ENCODE measurements at regions not wholly inside any gene's neighbourhood (a gene's known extent, or its start where the extent isn't known, plus 50 kb on each side); places are given as distances from the start of the nearest gene placed in this dataset.

- Histone ChIP-seq H3K4me3 (ENCODE audit: low read length) (no peak overlapping the region), H3K27ac (ENCODE audit: low read depth, low read length) (no peak overlapping the region), H3K27me3 (ENCODE audit: control insufficient read depth, insufficient read depth, low read length, poor library complexity, severe bottlenecking) (no peaks in the 10 kb centered on the region), H3K9me3 (ENCODE audit: control insufficient read depth, low read length) (peaks cover 14% of the 10 kb centered on the region), H3K4me1 (ENCODE audit: control insufficient read depth, insufficient read depth, low read length) (no peaks in the 10 kb centered on the region), H3K9ac (ENCODE audit: extremely low read depth, low read length, poor library complexity, severe bottlenecking) (no peak overlapping the region), H3K36me3 (ENCODE audit: control insufficient read depth, insufficient read depth, low read length) (no peaks in the 10 kb centered on the region)
- H3K4me1 Mint-ChIP-seq: peaks cover 3% of the 10 kb centered on the region
- H3K27me3 Mint-ChIP-seq (ENCODE audit: insufficient read depth): no peaks in the 10 kb centered on the region
- 86% methylated on average over 2 of the region's 2 CpGs; no CpG with 5 or more reads in 1 of the 2 experiments for WGBS, 2 experiments (ENCODE audit: insufficient coverage in 1 of 2, insufficient read length in 1 of 2)
- peaks cover 1% of the 10 kb centered on the region for H3K36me3 Mint-ChIP-seq (ENCODE audit: low read depth)
- H3K4me3 Mint-ChIP-seq: no peak overlapping the region
- peaks cover 25% of the 10 kb centered on the region for H3K9me3 Mint-ChIP-seq
- no peak for DNase-seq
- TF ChIP-seq, protein P1, sequence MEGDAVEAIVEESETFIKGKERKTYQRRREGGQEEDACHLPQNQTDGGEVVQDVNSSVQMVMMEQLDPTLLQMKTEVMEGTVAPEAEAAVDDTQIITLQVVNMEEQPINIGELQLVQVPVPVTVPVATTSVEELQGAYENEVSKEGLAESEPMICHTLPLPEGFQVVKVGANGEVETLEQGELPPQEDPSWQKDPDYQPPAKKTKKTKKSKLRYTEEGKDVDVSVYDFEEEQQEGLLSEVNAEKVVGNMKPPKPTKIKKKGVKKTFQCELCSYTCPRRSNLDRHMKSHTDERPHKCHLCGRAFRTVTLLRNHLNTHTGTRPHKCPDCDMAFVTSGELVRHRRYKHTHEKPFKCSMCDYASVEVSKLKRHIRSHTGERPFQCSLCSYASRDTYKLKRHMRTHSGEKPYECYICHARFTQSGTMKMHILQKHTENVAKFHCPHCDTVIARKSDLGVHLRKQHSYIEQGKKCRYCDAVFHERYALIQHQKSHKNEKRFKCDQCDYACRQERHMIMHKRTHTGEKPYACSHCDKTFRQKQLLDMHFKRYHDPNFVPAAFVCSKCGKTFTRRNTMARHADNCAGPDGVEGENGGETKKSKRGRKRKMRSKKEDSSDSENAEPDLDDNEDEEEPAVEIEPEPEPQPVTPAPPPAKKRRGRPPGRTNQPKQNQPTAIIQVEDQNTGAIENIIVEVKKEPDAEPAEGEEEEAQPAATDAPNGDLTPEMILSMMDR (conservative IDR thresholded peaks at IDR 0.05): no peak
- peak overlapping the region; percentile 15 for H3K27ac Mint-ChIP-seq
These were observed 1018.0 kb upstream of the HS3ST1 start for GRCh38 chr4:12446657-12447185.

GRCh38 chr4:12446256-12446655, 1017.6 kb upstream of the HS3ST1 start:
- Histone ChIP-seq H3K27ac (ENCODE audit: low read depth, low read length) (peak overlapping the region; percentile 8), H3K4me1 (ENCODE audit: control insufficient read depth, insufficient read depth, low read length) (no peaks in the 10 kb centered on the region), H3K9ac (ENCODE audit: extremely low read depth, low read length, poor library complexity, severe bottlenecking) (no peak overlapping the region), H3K27me3 (ENCODE audit: control insufficient read depth, insufficient read depth, low read length, poor library complexity, severe bottlenecking) (no peaks in the 10 kb centered on the region), H3K36me3 (ENCODE audit: control insufficient read depth, insufficient read depth, low read length) (no peaks in the 10 kb centered on the region), H3K4me3 (ENCODE audit: low read length) (no peak overlapping the region), H3K9me3 (ENCODE audit: control insufficient read depth, low read length) (peaks cover 11% of the 10 kb centered on the region)
- TF ChIP-seq, protein P1 (conservative IDR thresholded peaks at IDR 0.05): no peak
- Mint-ChIP-seq H3K27me3 (ENCODE audit: insufficient read depth) (no peaks in the 10 kb centered on the region), H3K27ac (no peak overlapping the region), H3K4me1 (peaks cover 3% of the 10 kb centered on the region), H3K36me3 (ENCODE audit: low read depth) (peaks cover 1% of the 10 kb centered on the region), H3K4me3 (no peak overlapping the region), H3K9me3 (peaks cover 21% of the 10 kb centered on the region)
- no peak for DNase-seq
- 89 to 92% methylated on average over 4 to 5 of the region's 5 CpGs for WGBS, 2 experiments (ENCODE audit: insufficient coverage in 1 of 2, insufficient read length in 1 of 2)

DNA sequence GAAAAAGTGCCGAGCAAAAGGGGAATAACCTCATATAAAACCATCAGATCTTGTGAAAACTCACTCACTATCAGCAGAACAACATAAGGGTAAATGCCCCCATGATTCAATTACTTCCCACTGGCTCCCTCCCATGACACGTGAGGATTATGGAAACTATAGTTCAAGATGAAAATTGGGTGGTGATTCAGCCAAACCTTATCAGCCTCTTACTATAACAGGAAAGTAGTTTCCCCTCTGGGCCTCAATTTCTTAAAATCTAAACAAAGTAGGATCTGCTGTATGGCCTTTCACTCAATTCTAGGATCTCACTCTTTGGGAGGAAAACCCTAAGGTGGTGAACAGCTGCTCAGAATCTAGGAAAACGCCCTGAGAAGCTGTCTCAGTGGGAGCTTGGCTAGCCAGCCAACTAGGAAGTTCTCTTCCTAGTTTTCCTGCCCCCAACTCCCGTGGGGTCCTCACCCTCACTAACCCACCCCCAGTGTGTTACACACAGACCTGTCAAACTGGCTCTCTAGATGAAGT, 1017.1 kb upstream of the HS3ST1 start:
- H3K27me3 ChIP-seq (ENCODE audit: control insufficient read depth, insufficient read depth, low read length, poor library complexity, severe bottlenecking): no peaks in the 10 kb centered on the region
- no peak for DNase-seq
- H3K27ac ChIP-seq (ENCODE audit: low read depth, low read length): peak overlapping the region; percentile 8
- H3K36me3 ChIP-seq (ENCODE audit: control insufficient read depth, insufficient read depth, low read length): no peaks in the 10 kb centered on the region
- H3K4me3 Mint-ChIP-seq: no peak overlapping the region
- no peaks in the 10 kb centered on the region for H3K27me3 Mint-ChIP-seq (ENCODE audit: insufficient read depth)
- H3K27ac Mint-ChIP-seq: no peak overlapping the region
- TF ChIP-seq, protein P1 (conservative IDR thresholded peaks at IDR 0.05): no peak
- H3K9me3 Mint-ChIP-seq: peaks cover 16% of the 10 kb centered on the region
- 80 to 83% methylated on average over 1 to 4 of the region's 4 CpGs for WGBS, 2 experiments (ENCODE audit: insufficient coverage in 1 of 2, insufficient read length in 1 of 2)
- H3K4me3 ChIP-seq (ENCODE audit: low read length): no peak overlapping the region
- H3K9me3 ChIP-seq (ENCODE audit: control insufficient read depth, low read length): peaks cover 6% of the 10 kb centered on the region
- peaks cover 3% of the 10 kb centered on the region for H3K4me1 Mint-ChIP-seq
- H3K9ac ChIP-seq (ENCODE audit: extremely low read depth, low read length, poor library complexity, severe bottlenecking): no peak overlapping the region
- H3K4me1 ChIP-seq (ENCODE audit: control insufficient read depth, insufficient read depth, low read length): no peaks in the 10 kb centered on the region
- H3K36me3 Mint-ChIP-seq (ENCODE audit: low read depth): peaks cover 1% of the 10 kb centered on the region
